ENCODE measurements at regions not wholly inside any gene's neighbourhood (a gene's known extent, or its start where the extent isn't known, plus 50 kb on each side); places are given as distances from the start of the nearest gene placed in this dataset.

DNA sequence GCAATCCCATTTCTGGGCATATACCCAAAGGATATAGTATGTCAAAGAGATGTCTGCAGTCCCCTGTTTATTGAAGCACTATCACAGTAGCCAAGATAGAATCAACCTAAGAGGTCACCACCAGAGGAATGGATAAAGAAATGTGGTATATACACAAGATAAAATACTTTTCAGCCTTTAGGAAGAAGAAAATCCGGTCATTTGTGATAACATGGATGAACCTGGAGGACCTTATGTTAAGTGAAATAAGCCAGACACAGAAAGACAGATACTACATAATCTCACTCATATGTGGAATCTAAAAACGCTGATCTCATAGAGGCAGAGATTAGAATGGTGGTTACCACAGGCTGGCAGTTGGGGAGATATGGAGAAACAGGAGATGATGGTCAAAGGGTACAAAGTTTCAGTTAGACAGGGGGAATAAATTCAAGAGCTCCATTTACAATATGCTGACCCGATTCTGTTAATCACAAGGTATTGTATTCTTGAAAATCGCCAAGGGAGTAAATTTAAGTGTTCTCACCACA is 195.8 kb downstream of the MTHFS start:
- H3K36me3 ChIP-seq (replicated peaks in 1 of 2; ENCODE audit: control insufficient read depth in 1 of 2, insufficient read depth in 2 of 2, low read length in 1 of 2) = no peaks in the 10 kb centered on the region
- H3K9me3 ChIP-seq = no peaks in the 10 kb centered on the region
- WGBS (ENCODE audit: low lambda C conversion rate) = 35% methylated on average over 4 of the region's 4 CpGs
- no peaks in the 10 kb centered on the region for H3K79me2 ChIP-seq (ENCODE audit: insufficient read depth)
- H3K9ac ChIP-seq = no peak overlapping the region
- H3F3A ChIP-seq (replicated peaks; ENCODE audit: insufficient read depth) = no peaks in the 10 kb centered on the region
- DNase-seq = no peak
- H3K27me3 ChIP-seq (ENCODE audit: insufficient read depth) = no peaks in the 10 kb centered on the region
- H3K4me2 ChIP-seq = no peak overlapping the region
- no peak overlapping the region for H3K4me3 ChIP-seq (ENCODE audit: low read depth in 2 of 2, low read length in 1 of 2)
- CTCF ChIA-PET = no interaction called here
- H2AFZ ChIP-seq (ENCODE audit: low read depth) = no peak overlapping the region
- POLR2A ChIA-PET = no interaction called here
- no peaks in the 10 kb centered on the region for H3K4me1 ChIP-seq (ENCODE audit: control insufficient read depth in 1 of 2, insufficient read depth in 2 of 2, low read depth in 1 of 2, low read length in 1 of 2)
- no peaks in the 10 kb centered on the region for H4K20me1 ChIP-seq (ENCODE audit: insufficient read depth)
- H3K27ac ChIP-seq (ENCODE audit: low read depth in 2 of 2, low read length in 1 of 2) = no peak overlapping the region
- TF ChIP-seq, protein P1, sequence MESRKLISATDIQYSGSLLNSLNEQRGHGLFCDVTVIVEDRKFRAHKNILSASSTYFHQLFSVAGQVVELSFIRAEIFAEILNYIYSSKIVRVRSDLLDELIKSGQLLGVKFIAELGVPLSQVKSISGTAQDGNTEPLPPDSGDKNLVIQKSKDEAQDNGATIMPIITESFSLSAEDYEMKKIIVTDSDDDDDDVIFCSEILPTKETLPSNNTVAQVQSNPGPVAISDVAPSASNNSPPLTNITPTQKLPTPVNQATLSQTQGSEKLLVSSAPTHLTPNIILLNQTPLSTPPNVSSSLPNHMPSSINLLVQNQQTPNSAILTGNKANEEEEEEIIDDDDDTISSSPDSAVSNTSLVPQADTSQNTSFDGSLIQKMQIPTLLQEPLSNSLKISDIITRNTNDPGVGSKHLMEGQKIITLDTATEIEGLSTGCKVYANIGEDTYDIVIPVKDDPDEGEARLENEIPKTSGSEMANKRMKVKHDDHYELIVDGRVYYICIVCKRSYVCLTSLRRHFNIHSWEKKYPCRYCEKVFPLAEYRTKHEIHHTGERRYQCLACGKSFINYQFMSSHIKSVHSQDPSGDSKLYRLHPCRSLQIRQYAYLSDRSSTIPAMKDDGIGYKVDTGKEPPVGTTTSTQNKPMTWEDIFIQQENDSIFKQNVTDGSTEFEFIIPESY (IDR thresholded peaks at IDR 0.05; ENCODE audit: borderline replicate concordance, low read depth) = no peak
- TF ChIP-seq RAD21 (IDR thresholded peaks at IDR 0.05; ENCODE audit: low read length) = no peak
- no peak for TF ChIP-seq POLR2AphosphoS5 (IDR thresholded peaks at IDR 0.05; ENCODE audit: low read depth, low read length)
- no peak for TF ChIP-seq RFX5 (IDR thresholded peaks at IDR 0.05; ENCODE audit: low read length)
- no peak for TF ChIP-seq MEF2A (IDR thresholded peaks at IDR 0.05; ENCODE audit: borderline replicate concordance, low read depth)
- no peak for TF ChIP-seq RCOR1 (IDR thresholded peaks at IDR 0.05; ENCODE audit: low read length)
- TF ChIP-seq TCF12 (IDR thresholded peaks at IDR 0.05) = no peak
- TF ChIP-seq YY1 (IDR thresholded peaks at IDR 0.05; ENCODE audit: low read depth) = no peak
- TF ChIP-seq, protein P2, sequence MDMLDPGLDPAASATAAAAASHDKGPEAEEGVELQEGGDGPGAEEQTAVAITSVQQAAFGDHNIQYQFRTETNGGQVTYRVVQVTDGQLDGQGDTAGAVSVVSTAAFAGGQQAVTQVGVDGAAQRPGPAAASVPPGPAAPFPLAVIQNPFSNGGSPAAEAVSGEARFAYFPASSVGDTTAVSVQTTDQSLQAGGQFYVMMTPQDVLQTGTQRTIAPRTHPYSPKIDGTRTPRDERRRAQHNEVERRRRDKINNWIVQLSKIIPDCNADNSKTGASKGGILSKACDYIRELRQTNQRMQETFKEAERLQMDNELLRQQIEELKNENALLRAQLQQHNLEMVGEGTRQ (IDR thresholded peaks at IDR 0.05; ENCODE audit: borderline replicate concordance, low read depth, low read length) = no peak
- H3K9me2 ChIP-seq = no peaks in the 10 kb centered on the region

DNA sequence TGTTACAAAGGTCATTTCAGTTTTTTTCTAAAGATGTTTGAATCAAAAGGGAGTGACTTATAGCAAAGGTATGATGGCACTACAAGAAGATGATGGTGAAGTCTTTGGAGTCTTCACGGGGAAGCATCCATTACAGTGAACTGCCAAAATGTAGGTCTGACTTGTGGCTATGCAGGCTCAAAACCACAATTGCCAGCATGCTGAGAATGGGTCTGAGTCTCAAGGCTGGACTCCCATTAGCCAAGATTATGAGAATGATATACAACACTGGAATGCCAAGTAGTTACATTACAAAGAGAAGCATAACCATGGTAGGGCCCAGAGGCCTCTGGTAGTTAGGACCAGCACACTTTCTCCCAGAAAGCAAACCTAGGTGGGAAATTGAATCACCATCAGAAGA is 194.2 kb downstream of the MTHFS start:
- Histone ChIP-seq H4K20me1 (ENCODE audit: insufficient read depth) (no peaks in the 10 kb centered on the region), H3K4me3 (ENCODE audit: low read depth in 2 of 2, low read length in 1 of 2) (no peak overlapping the region), H3K27me3 (ENCODE audit: insufficient read depth) (no peaks in the 10 kb centered on the region), H3K4me1 (ENCODE audit: control insufficient read depth in 1 of 2, insufficient read depth in 2 of 2, low read depth in 1 of 2, low read length in 1 of 2) (no peaks in the 10 kb centered on the region), H3F3A (replicated peaks; ENCODE audit: insufficient read depth) (no peaks in the 10 kb centered on the region), H3K4me2 (no peak overlapping the region), H3K9ac (no peak overlapping the region), H2AFZ (ENCODE audit: low read depth) (no peak overlapping the region), H3K27ac (ENCODE audit: low read depth in 2 of 2, low read length in 1 of 2) (no peak overlapping the region), H3K79me2 (ENCODE audit: insufficient read depth) (no peaks in the 10 kb centered on the region), H3K9me2 (no peaks in the 10 kb centered on the region), H3K9me3 (no peaks in the 10 kb centered on the region), H3K36me3 (replicated peaks in 1 of 2; ENCODE audit: control insufficient read depth in 1 of 2, insufficient read depth in 2 of 2, low read length in 1 of 2) (no peaks in the 10 kb centered on the region)
- 63% methylated on average over 1 of the region's 1 CpG for WGBS (ENCODE audit: low lambda C conversion rate)
- TF ChIP-seq GABPA (IDR thresholded peaks at IDR 0.05; ENCODE audit: low read depth) (no peak), RXRA (IDR thresholded peaks at IDR 0.05; ENCODE audit: borderline replicate concordance, low read depth) (no peak), FOXM1 (IDR thresholded peaks at IDR 0.05; ENCODE audit: low read depth) (no peak), NFIC (IDR thresholded peaks at IDR 0.05; ENCODE audit: borderline replicate concordance) (no peak), TEAD4 (IDR thresholded peaks at IDR 0.05; ENCODE audit: borderline replicate concordance, insufficient read depth) (no peak), JUND (IDR thresholded peaks at IDR 0.05) (no peak)
- TF ChIP-seq, protein P3, sequence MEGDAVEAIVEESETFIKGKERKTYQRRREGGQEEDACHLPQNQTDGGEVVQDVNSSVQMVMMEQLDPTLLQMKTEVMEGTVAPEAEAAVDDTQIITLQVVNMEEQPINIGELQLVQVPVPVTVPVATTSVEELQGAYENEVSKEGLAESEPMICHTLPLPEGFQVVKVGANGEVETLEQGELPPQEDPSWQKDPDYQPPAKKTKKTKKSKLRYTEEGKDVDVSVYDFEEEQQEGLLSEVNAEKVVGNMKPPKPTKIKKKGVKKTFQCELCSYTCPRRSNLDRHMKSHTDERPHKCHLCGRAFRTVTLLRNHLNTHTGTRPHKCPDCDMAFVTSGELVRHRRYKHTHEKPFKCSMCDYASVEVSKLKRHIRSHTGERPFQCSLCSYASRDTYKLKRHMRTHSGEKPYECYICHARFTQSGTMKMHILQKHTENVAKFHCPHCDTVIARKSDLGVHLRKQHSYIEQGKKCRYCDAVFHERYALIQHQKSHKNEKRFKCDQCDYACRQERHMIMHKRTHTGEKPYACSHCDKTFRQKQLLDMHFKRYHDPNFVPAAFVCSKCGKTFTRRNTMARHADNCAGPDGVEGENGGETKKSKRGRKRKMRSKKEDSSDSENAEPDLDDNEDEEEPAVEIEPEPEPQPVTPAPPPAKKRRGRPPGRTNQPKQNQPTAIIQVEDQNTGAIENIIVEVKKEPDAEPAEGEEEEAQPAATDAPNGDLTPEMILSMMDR (IDR thresholded peaks at IDR 0.05) = no peak
- ChIA-PET CTCF (no interaction called here), POLR2A (no interaction called here)
- no peak for DNase-seq
